K562 (cell line): ENCODE measurements at regions not wholly inside any gene's neighbourhood (a gene's known extent, or its start where the extent isn't known, plus 50 kb on each side); places are given as distances from the start of the nearest gene placed in this dataset.

Experiments used
- CREBBP ChIP-seq: IDR thresholded peaks from one replicate; pipeline ENCODE4 v1.6.1; 2012; ENCODE audit warnings: low read depth, mild to moderate bottlenecking, control low read depth, inconsistent platforms, low read length
- HNRNPLL ChIP-seq: fragments of 200-400 bp; formaldehyde crosslinking; IDR thresholded peaks from 2 replicates; pipeline ENCODE4 v1.6.1; 2017; ENCODE audit warnings: low read length, low read depth, mild to moderate bottlenecking; ENCODE audit not compliant: poor library complexity, severe bottlenecking
- JUND ChIP-seq, 2 experiments: IDR thresholded peaks; 2 replicates in 1 of 2; 3 replicates in 1 of 2; pipeline ENCODE4 v1.6.1; 2011; ENCODE audit warnings: borderline replicate concordance in 2 of 2, low read depth in 2 of 2, low read length in 2 of 2, improper control_type of control experiment in 1 of 2, missing biosample characterization in 1 of 2, missing genetic modification characterization in 1 of 2, missing genetic modification reagents in 1 of 2
- KAT7 ChIP-seq: sonication (generic); formaldehyde crosslinking; IDR thresholded peaks from 2 replicates; pipeline ENCODE4 v1.8.0; 2022; ENCODE audit warnings: missing genetic modification reagents, mild to moderate bottlenecking, borderline replicate concordance
- LCOR ChIP-seq: sonication (generic); formaldehyde crosslinking; IDR thresholded peaks from 2 replicates; pipeline ENCODE4 v1.8.0; 2022; ENCODE audit warnings: mild to moderate bottlenecking, missing genetic modification reagents
- NFE2 ChIP-seq: IDR thresholded peaks from 2 replicates; pipeline ENCODE4 v1.6.1; 2014; ENCODE audit warnings: antibody characterized with exemption, low read depth
- NFYB ChIP-seq: IDR thresholded peaks from 2 replicates; pipeline ENCODE4 v1.6.1; 2011; ENCODE audit warnings: mild to moderate bottlenecking, moderate library complexity; ENCODE audit not compliant: insufficient read length; ENCODE audit errors: extremely low read depth
- PHF21A ChIP-seq: fragments of 450-650 bp; IDR thresholded peaks from 2 replicates; pipeline ENCODE4 v1.6.1; 2017; ENCODE audit warnings: low read depth, borderline replicate concordance
- RBM39 ChIP-seq: fragments of 200-400 bp; formaldehyde crosslinking; optimal IDR thresholded peaks from 2 replicates; pipeline ENCODE3; 2018; ENCODE audit warnings: low read depth, low read length
- RFX1 ChIP-seq: fragments of 450-650 bp; IDR thresholded peaks from 2 replicates; pipeline ENCODE4 v1.6.1; 2016; ENCODE audit warnings: mild to moderate bottlenecking, moderate library complexity
- RFX7 ChIP-seq: fragments of 250-450 bp; sonication (Bioruptor Pico); IDR thresholded peaks from 2 replicates; pipeline ENCODE4 v1.5.1; 2021; ENCODE audit warnings: mild to moderate bottlenecking
- RHOXF2B ChIP-seq: fragments of 250-450 bp; sonication (Bioruptor Pico); conservative IDR thresholded peaks from 2 replicates; pipeline ENCODE4 v1.5.1; 2021
- SETDB1 ChIP-seq: IDR thresholded peaks from one replicate; pipeline ENCODE4 v1.6.1; 2012; ENCODE audit warnings: low read length, control low read depth, inconsistent platforms
- ZEB2 ChIP-seq: fragments of 450-650 bp; IDR thresholded peaks from 2 replicates; pipeline ENCODE4 v1.6.1; 2016
- ZFP30 ChIP-seq: fragments of 250-450 bp; sonication (Bioruptor Pico); IDR thresholded peaks from 2 replicates; pipeline ENCODE4 v1.8.0; 2022; ENCODE audit warnings: moderate library complexity, mild to moderate bottlenecking, inconsistent platforms, borderline replicate concordance
- ZKSCAN8 ChIP-seq: fragments of 200-800 bp; sonication (Bioruptor generic); IDR thresholded peaks from 2 replicates; pipeline ENCODE4 v1.6.1; 2016; ENCODE audit warnings: missing genetic modification characterization, missing compliant biosample characterization
- ZNF239 ChIP-seq: fragments of 250-450 bp; sonication (Bioruptor Pico); IDR thresholded peaks from 2 replicates; pipeline ENCODE4 v1.4.0; 2020; ENCODE audit warnings: mild to moderate bottlenecking
- ZNF253 ChIP-seq: fragments of 250-450 bp; sonication (Bioruptor Pico); conservative IDR thresholded peaks from 2 replicates; pipeline ENCODE4 v1.6.1; 2021; ENCODE audit warnings: mild to moderate bottlenecking
- ZNF766 ChIP-seq: fragments of 200-800 bp; sonication (Bioruptor generic); conservative IDR thresholded peaks from 2 replicates; pipeline ENCODE4 v1.6.1; 2016; ENCODE audit warnings: missing genetic modification characterization, missing compliant biosample characterization
- TF ChIP-seq, protein P1 (sequence below): fragments of 150-350 bp; conservative IDR thresholded peaks from 2 replicates; pipeline ENCODE4 v1.6.1; 2014; ENCODE audit warnings: low read length
- TF ChIP-seq, protein P2 (sequence below): fragments of 450-650 bp; IDR thresholded peaks from 2 replicates; pipeline ENCODE4 v1.7.1; 2018; ENCODE audit warnings: mild to moderate bottlenecking, low read depth; ENCODE audit not compliant: partially characterized antibody

DNA sequence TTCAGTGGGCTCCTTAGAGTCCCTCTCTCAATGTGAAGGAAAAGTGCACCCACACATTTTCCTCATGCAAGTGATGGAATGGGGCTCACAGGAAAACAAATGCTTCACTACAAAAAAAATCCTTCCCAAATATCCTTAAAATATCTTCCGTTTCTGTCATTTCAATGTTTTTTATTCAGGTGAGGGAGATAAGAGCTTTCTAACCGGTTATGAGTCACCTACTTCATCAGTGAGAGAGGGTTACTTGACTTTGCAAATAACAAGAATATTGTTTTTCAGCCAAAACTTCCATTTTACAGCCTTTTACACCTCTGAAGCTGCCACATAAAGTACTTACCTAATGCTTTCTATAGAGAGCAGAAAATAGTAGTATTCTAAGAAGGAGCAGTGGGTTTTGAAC, 98.3 kb upstream of the CD55 start (continued):
- TF ChIP-seq, protein P1, sequence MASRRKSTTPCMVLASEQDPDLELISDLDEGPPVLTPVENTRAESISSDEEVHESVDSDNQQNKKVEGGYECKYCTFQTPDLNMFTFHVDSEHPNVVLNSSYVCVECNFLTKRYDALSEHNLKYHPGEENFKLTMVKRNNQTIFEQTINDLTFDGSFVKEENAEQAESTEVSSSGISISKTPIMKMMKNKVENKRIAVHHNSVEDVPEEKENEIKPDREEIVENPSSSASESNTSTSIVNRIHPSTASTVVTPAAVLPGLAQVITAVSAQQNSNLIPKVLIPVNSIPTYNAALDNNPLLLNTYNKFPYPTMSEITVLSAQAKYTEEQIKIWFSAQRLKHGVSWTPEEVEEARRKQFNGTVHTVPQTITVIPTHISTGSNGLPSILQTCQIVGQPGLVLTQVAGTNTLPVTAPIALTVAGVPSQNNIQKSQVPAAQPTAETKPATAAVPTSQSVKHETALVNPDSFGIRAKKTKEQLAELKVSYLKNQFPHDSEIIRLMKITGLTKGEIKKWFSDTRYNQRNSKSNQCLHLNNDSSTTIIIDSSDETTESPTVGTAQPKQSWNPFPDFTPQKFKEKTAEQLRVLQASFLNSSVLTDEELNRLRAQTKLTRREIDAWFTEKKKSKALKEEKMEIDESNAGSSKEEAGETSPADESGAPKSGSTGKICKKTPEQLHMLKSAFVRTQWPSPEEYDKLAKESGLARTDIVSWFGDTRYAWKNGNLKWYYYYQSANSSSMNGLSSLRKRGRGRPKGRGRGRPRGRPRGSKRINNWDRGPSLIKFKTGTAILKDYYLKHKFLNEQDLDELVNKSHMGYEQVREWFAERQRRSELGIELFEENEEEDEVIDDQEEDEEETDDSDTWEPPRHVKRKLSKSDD, result no peak
- TF ChIP-seq ZKSCAN8 (CRISPR knock-in tag) (no peak), CREBBP (no peak), RBM39 (no peak), RFX1 (no peak), ZNF239 (no peak), LCOR (no peak), ZNF253 (no peak), KAT7 (CRISPR knock-in tag) (no peak), RFX7 (CRISPR knock-in tag) (no peak), NFE2 (no peak), RHOXF2B (CRISPR knock-in tag) (no peak), NFYB (no peak), ZFP30 (CRISPR knock-in tag) (no peak), ZEB2 (peak; percentile 87), SETDB1 (no peak), ZNF766 (no peak), PHF21A (no peak), JUND (IDR thresholded peaks at IDR 0.05; ENCODE audit: borderline replicate concordance, low read depth, low read length) (peak; percentile 91), JUND (tag; IDR thresholded peaks at IDR 0.05; ENCODE audit: borderline replicate concordance, low read depth, low read length) (peak; percentile 87), HNRNPLL (no peak)
- TF ChIP-seq, protein P2, sequence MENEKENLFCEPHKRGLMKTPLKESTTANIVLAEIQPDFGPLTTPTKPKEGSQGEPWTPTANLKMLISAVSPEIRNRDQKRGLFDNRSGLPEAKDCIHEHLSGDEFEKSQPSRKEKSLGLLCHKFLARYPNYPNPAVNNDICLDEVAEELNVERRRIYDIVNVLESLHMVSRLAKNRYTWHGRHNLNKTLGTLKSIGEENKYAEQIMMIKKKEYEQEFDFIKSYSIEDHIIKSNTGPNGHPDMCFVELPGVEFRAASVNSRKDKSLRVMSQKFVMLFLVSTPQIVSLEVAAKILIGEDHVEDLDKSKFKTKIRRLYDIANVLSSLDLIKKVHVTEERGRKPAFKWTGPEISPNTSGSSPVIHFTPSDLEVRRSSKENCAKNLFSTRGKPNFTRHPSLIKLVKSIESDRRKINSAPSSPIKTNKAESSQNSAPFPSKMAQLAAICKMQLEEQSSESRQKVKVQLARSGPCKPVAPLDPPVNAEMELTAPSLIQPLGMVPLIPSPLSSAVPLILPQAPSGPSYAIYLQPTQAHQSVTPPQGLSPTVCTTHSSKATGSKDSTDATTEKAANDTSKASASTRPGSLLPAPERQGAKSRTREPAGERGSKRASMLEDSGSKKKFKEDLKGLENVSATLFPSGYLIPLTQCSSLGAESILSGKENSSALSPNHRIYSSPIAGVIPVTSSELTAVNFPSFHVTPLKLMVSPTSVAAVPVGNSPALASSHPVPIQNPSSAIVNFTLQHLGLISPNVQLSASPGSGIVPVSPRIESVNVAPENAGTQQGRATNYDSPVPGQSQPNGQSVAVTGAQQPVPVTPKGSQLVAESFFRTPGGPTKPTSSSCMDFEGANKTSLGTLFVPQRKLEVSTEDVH, result no peak
